ENCODE measurements at regions not wholly inside any gene's neighbourhood (a gene's known extent, or its start where the extent isn't known, plus 50 kb on each side); places are given as distances from the start of the nearest gene placed in this dataset.

DNA sequence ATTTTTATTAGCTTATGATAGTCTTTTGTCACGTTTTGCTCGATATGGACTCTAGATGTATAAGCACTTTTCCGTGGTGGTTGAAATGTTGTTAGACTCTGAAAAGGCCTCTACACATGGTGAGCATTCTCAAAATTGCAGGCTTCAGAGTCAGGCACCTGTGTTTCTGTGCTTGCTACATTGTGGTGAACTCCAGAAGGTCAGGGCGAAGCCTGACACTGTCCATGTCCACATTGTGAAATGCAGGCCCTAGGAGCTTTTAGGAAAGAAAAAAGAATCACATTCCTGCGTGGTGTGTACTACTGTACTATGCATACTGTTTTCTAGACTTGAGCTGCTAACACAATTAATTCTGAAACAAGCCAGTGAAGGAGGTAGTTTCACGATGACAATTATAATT is 86.3 kb downstream of the HS3ST1 start:
- no peaks in the 10 kb centered on the region for H3K4me1 ChIP-seq
- WGBS, 2 donors: 47 to 59% methylated on average over 6 of the region's 6 CpGs
- H3K4me3 ChIP-seq: no peak overlapping the region
- no peak for TF ChIP-seq POLR2A (IDR thresholded peaks at IDR 0.05)
- TF ChIP-seq, protein P1, sequence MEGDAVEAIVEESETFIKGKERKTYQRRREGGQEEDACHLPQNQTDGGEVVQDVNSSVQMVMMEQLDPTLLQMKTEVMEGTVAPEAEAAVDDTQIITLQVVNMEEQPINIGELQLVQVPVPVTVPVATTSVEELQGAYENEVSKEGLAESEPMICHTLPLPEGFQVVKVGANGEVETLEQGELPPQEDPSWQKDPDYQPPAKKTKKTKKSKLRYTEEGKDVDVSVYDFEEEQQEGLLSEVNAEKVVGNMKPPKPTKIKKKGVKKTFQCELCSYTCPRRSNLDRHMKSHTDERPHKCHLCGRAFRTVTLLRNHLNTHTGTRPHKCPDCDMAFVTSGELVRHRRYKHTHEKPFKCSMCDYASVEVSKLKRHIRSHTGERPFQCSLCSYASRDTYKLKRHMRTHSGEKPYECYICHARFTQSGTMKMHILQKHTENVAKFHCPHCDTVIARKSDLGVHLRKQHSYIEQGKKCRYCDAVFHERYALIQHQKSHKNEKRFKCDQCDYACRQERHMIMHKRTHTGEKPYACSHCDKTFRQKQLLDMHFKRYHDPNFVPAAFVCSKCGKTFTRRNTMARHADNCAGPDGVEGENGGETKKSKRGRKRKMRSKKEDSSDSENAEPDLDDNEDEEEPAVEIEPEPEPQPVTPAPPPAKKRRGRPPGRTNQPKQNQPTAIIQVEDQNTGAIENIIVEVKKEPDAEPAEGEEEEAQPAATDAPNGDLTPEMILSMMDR (IDR thresholded peaks at IDR 0.05): no peak
- H3K9me3 ChIP-seq: no peaks in the 10 kb centered on the region
- no peaks in the 10 kb centered on the region for H3K27me3 ChIP-seq
- no peak for DNase-seq
- no peak overlapping the region for H3K27ac ChIP-seq
- intact Hi-C loops (cut with DNase I): no loop called here
- no peaks in the 10 kb centered on the region for H3K36me3 ChIP-seq (replicated peaks in 1 of 2; ENCODE audit: insufficient read depth in 1 of 2, low read depth in 2 of 2)
- ATAC-seq: no peak

DNA sequence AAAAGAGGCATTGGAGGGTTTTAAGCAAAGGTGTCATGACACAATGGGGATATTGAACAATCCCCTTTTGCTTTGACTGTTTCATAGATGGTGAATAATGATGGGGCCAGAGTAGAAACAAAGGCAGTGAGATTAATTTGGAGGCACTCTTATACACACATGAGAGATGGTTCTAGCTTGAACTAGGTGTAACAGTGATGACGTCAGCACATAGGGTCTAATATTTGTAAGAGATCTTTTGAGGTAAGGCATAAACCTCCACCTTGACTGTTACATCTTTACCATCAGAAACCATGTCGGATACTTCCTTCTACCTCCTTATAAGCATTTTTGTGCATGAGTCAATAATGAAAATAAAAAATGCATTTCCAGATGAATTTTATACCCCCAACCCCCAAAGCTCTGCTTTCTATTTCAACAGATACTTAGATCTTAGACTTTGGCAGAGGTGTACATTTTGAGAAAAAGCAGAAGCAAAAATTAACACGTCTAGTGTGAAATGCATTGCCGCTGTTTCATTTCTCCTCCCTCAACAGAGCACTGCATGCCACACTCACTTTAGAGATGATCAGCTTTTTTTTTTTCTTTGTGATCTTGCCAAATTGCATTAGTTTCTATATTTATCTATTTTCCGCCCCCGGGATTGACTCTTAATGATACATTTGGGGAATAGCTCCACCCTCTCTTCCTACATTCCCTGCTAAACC is 87.2 kb downstream of the HS3ST1 start:
- intact Hi-C loops (cut with DNase I): no loop called here
- DNase-seq (no peak), ATAC-seq (no peak)
- Histone ChIP-seq H3K9me3 (no peaks in the 10 kb centered on the region), H3K4me1 (no peaks in the 10 kb centered on the region), H3K27me3 (no peaks in the 10 kb centered on the region), H3K4me3 (no peak overlapping the region), H3K27ac (no peak overlapping the region), H3K36me3 (replicated peaks in 1 of 2; ENCODE audit: insufficient read depth in 1 of 2, low read depth in 2 of 2) (no peaks in the 10 kb centered on the region)
- 48 to 67% methylated on average over 6 of the region's 6 CpGs for WGBS, 2 donors
- no peak for TF ChIP-seq POLR2A (IDR thresholded peaks at IDR 0.05)
- TF ChIP-seq, protein P1 (IDR thresholded peaks at IDR 0.05): no peak

DNA sequence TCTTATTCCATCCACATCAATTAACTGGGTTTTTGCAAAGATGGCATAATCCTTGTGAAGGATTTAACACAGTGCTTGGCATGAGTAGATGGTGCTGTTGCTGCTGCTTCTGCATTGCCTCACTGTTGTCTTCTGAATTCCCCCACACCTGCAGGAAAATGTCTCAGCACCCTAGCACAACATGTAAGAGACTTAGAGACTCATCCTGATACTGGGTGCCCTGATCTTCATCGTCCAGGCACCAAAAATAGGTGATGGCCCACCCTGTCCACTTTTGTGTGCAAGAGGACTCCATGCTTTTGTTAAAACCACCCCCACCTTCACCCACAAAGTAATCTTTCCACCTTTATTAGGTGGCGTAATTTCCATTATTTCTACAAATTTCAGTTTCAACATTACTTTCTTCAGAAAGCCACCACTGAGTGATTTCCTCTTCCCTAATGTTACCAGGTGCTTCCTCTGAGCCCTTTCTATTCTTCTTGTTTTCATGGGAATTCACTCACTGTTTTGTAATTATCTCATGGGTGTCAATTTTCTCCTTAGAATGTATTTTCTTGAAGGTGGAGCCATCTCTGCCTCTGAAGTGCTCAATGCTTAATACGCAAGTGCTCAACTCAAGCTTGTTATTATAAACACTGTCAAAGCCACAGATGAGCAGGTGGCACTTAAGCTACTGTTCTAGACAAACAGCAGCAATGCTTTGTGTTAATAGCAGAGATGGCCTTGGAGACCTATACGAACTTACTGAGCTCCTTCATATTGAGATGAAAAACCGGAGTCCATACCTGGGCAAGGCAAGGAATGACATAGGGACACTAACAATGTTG is 89.5 kb downstream of the HS3ST1 start:
- Histone ChIP-seq H3K9me3 (no peaks in the 10 kb centered on the region), H3K27ac (no peak overlapping the region), H3K4me1 (no peaks in the 10 kb centered on the region), H3K36me3 (replicated peaks in 1 of 2; ENCODE audit: insufficient read depth in 1 of 2, low read depth in 2 of 2) (no peaks in the 10 kb centered on the region), H3K27me3 (no peaks in the 10 kb centered on the region), H3K4me3 (no peak overlapping the region)
- no peak for TF ChIP-seq POLR2A (IDR thresholded peaks at IDR 0.05)
- TF ChIP-seq, protein P1 (IDR thresholded peaks at IDR 0.05): no peak
- DNase-seq: no peak
- no peak for ATAC-seq
- 46 to 55% methylated on average over 5 of the region's 5 CpGs for WGBS, 2 donors
- intact Hi-C loops (cut with DNase I): no loop called here

DNA sequence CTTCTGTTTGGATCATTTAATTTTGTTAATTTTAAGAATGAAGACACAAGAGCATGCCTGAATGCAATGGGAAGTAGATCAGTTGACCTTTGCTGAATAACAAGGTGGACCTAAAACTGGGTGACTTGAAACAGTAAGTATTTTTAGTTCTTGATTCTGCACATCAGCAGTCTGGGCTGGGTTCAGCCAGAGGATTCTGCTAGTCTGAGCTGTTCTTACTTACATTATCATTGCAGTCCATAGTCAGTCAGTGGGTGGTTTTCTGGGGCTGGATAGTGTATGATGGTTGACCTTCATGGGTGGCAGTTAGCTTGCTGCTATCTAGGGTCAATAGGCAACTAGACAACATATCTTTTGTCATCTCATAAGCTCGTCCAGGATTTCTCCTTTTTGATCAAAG is 91.4 kb downstream of the HS3ST1 start:
- no peaks in the 10 kb centered on the region for H3K9me3 ChIP-seq
- TF ChIP-seq, protein P1 (IDR thresholded peaks at IDR 0.05): no peak
- no peak for TF ChIP-seq POLR2A (IDR thresholded peaks at IDR 0.05)

More for the DNA sequence above, 91.4 kb downstream of the HS3ST1 start:
- 17 to 28% methylated on average over 1 of the region's 1 CpG for WGBS, 2 donors
- no peaks in the 10 kb centered on the region for H3K27me3 ChIP-seq
- no peak for ATAC-seq
- no peaks in the 10 kb centered on the region for H3K4me1 ChIP-seq
- no peak for DNase-seq
- no peak overlapping the region for H3K27ac ChIP-seq
- intact Hi-C loops (cut with DNase I): no loop called here
- no peak overlapping the region for H3K4me3 ChIP-seq
- no peaks in the 10 kb centered on the region for H3K36me3 ChIP-seq (replicated peaks in 1 of 2; ENCODE audit: insufficient read depth in 1 of 2, low read depth in 2 of 2)

Data from body of pancreas (tissue), 4 donors.